ENCODE measurements at regions not wholly inside any gene's neighbourhood (a gene's known extent, or its start where the extent isn't known, plus 50 kb on each side); places are given as distances from the start of the nearest gene placed in this dataset.

- TF ChIP-seq CTCF (IDR thresholded peaks at IDR 0.05) = no peak
- no peak for TF ChIP-seq POLR2AphosphoS5 (IDR thresholded peaks at IDR 0.05)
These were observed 163.9 kb downstream of the DCLK3 start for GRCh38 chr3:36600404-36600803.

Data from stomach (tissue), 4 donors.